Eye (tissue), 1 donor: ENCODE measurements at regions not wholly inside any gene's neighbourhood (a gene's known extent, or its start where the extent isn't known, plus 50 kb on each side); places are given as distances from the start of the nearest gene placed in this dataset.
"Not testable (repeated sequence)": the region's sequence is repeated elsewhere in the genome, so short reads cannot be mapped to it uniquely, and the experiment has no call there.

ENCODE experiments used
- DNase-seq: peaks from one replicate; pipeline ENCODE4 v3.0.0-alpha.2; 2015

GRCh38 chr2:34523958-34524514 is 924.9 kb upstream of the FAM98A start:
- DNase-seq = no peak

GRCh38 chr2:34519659-34520058 is 920.6 kb upstream of the FAM98A start:
- DNase-seq = no peak

- no peak for DNase-seq
Measured at GRCh38 chr2:34498561-34498960, 899.5 kb upstream of the FAM98A start.

GRCh38 chr2:34494192-34494591 is 895.1 kb upstream of the FAM98A start:
- DNase-seq = not testable (repeated sequence)

- DNase-seq = no peak
Measured at GRCh38 chr2:34492561-34493455, 893.7 kb upstream of the FAM98A start.

GRCh38 chr2:34486965-34487364 is 887.9 kb upstream of the FAM98A start:
- DNase-seq = no peak

- no peak for DNase-seq
Measured at GRCh38 chr2:34481542-34481941, 882.4 kb upstream of the FAM98A start.

GRCh38 chr2:34480366-34480765 is 881.3 kb upstream of the FAM98A start:
- DNase-seq = no peak

GRCh38 chr2:34475156-34475555 is 876.1 kb upstream of the FAM98A start:
- DNase-seq = no peak

- DNase-seq = no peak
Measured at GRCh38 chr2:34474646-34475045, 875.5 kb upstream of the FAM98A start.

GRCh38 chr2:34447097-34447496 is 848.0 kb upstream of the FAM98A start:
- DNase-seq = no peak

- DNase-seq = no peak
Measured at GRCh38 chr2:34423301-34423700, 824.2 kb upstream of the FAM98A start.

GRCh38 chr2:34419856-34420255 is 820.8 kb upstream of the FAM98A start:
- no peak for DNase-seq

- DNase-seq = no peak
Measured at GRCh38 chr2:34416856-34417255, 817.8 kb upstream of the FAM98A start.

GRCh38 chr2:34414856-34415255 is 815.8 kb upstream of the FAM98A start:
- no peak for DNase-seq

GRCh38 chr2:34408100-34408499 is 809.0 kb upstream of the FAM98A start:
- no peak for DNase-seq

GRCh38 chr2:34403512-34403911 is 804.4 kb upstream of the FAM98A start:
- no peak for DNase-seq

GRCh38 chr2:34402376-34402775 is 803.3 kb upstream of the FAM98A start:
- DNase-seq = no peak

GRCh38 chr2:34401186-34401585 is 802.1 kb upstream of the FAM98A start:
- DNase-seq = no peak

GRCh38 chr2:34388446-34388845 is 789.3 kb upstream of the FAM98A start:
- no peak for DNase-seq

GRCh38 chr2:34387536-34387935 is 788.4 kb upstream of the FAM98A start:
- DNase-seq = no peak

GRCh38 chr2:34379586-34379985 is 780.5 kb upstream of the FAM98A start:
- no peak for DNase-seq

- DNase-seq = no peak
Measured at GRCh38 chr2:34373586-34374233, 774.6 kb upstream of the FAM98A start.

GRCh38 chr2:34372967-34373366 is 773.9 kb upstream of the FAM98A start:
- no peak for DNase-seq
